Activated T-cell treated with anti-CD3 and anti-CD28 coated beads, Interleukin-2, amount 50 U/mL, for 72 hours (primary cell): ENCODE measurements at regions not wholly inside any gene's neighbourhood (a gene's known extent, or its start where the extent isn't known, plus 50 kb on each side); places are given as distances from the start of the nearest gene placed in this dataset.
"Not testable (repeated sequence)": the region's sequence is repeated elsewhere in the genome, so short reads cannot be mapped to it uniquely, and the experiment has no call there.

Source experiments
- ATAC-seq, 2 donors: fragments of 150-1000 bp; cut with Tn5 transposase; replicated peaks in 1 of 2; 2 replicates each; pipeline ENCODE4 v1.10.0; 2021; ENCODE audit warnings: moderate library complexity in 2 of 2, mild to moderate bottlenecking in 1 of 2
- DNase-seq, 2 donors: peaks; one replicate each; pipeline ENCODE4 v3.0.0; 2021 to 2022; ENCODE audit warnings: mixed read lengths in 1 of 2
- H3K27ac Mint-ChIP-seq: one replicate; pipeline ENCODE4 v1.8.0; 2022; ENCODE audit warnings: mild to moderate bottlenecking, moderate library complexity, mixed read lengths
- H3K27me3 Mint-ChIP-seq: one replicate; pipeline ENCODE4 v1.8.0; 2022; ENCODE audit warnings: low read depth, mixed read lengths
- H3K36me3 Mint-ChIP-seq, 2 donors: one replicate each; pipeline ENCODE4 v1.8.0; 2022; ENCODE audit warnings: mixed read lengths in 2 of 2, mild to moderate bottlenecking in 1 of 2; ENCODE audit not compliant: insufficient read depth in 2 of 2
- H3K4me1 Mint-ChIP-seq: one replicate; pipeline ENCODE4 v1.8.0; 2022; ENCODE audit warnings: low read depth, mixed read lengths
- H3K4me3 Mint-ChIP-seq, 2 donors: one replicate each; pipeline ENCODE4 v1.8.0; 2022; ENCODE audit warnings: mild to moderate bottlenecking in 2 of 2, mixed read lengths in 2 of 2, moderate library complexity in 2 of 2
- H3K9me3 Mint-ChIP-seq, 2 donors: one replicate each; pipeline ENCODE4 v1.8.0; 2022; ENCODE audit warnings: mixed read lengths in 2 of 2

DNA sequence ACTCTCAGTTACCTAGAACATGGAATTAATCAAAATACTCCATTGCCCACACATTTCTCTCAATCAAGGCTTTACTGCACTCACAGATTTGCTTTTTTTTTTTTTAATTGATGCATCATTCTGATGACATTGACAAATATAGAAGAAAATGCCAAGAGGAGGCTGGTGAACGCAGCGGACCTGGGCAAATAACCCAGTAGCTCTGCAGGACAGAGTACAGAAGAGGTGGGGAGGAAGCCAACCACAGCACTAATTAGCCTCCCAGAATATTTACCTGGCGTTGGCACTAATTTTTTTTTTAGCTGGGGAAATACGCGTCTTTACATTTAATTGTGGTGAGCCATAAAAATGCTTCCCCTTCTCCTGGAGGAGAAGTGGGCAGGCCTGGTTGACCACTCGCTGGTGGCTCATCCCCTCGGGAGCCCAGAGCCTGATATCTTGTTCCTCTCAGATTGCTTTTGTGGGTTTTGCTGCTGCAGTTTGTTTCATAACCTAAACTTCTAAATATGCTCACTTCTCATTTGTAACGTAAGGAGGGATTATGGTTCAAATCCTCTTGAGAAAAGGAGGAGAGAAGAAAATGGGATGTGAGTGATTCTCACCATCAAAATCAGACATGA is 165.8 kb upstream of the EPB41L3 start:
- H3K27ac Mint-ChIP-seq: no peak overlapping the region

DNA sequence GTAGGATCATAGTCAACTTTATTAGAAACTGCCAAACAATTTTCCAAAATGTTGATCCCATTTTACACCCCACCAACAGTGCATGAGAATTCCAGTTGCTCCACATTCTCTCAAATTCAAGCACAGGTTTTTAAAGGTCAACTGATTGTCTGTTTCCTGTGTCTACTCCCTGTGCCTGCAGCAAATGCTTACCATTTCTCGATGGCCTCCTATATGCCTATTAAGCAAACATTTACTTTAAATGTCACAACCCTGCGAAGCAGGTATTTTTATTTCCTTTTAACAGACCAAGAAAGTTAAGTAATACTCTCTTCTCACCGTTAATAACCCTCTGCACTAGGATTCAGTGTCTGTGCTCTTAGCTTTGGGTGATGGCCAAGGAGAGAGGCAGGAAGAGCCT is 163.8 kb upstream of the EPB41L3 start:
- no peak overlapping the region for H3K4me3 Mint-ChIP-seq
- H3K4me1 Mint-ChIP-seq: no peaks in the 10 kb centered on the region
- H3K27ac Mint-ChIP-seq: no peak overlapping the region
- DNase-seq: no peak
- no peaks in the 10 kb centered on the region for H3K36me3 Mint-ChIP-seq
- no peak for ATAC-seq
- no peaks in the 10 kb centered on the region for H3K27me3 Mint-ChIP-seq
- H3K9me3 Mint-ChIP-seq: peaks cover 0 to 2% of the 10 kb centered on the region in 2 donors

More for the DNA sequence above, 165.8 kb upstream of the EPB41L3 start:
- H3K27me3 Mint-ChIP-seq: peaks cover 5% of the 10 kb centered on the region
- no peaks in the 10 kb centered on the region for H3K36me3 Mint-ChIP-seq
- no peak for DNase-seq
- H3K4me3 Mint-ChIP-seq: no peak overlapping the region
- ATAC-seq: no peak
- H3K4me1 Mint-ChIP-seq: no peaks in the 10 kb centered on the region
- no peaks in the 10 kb centered on the region for H3K9me3 Mint-ChIP-seq

DNA sequence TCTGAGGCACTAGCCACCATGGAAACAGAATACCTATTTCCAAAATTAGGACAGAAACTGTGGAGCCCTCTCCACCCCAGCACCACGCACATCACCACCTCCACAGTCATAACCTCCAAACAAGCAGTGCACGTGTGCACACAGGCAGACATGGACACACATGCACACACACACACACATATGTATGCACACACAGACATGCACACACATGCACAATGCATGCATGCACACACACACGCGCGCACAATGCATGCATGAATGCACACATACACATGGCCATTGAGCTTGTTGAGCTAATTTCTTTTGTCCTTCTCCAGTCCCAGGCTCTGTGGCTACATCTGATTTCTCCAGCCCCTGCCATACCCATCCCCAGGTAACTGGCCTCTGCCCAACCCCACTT is 161.6 kb upstream of the EPB41L3 start:
- no peaks in the 10 kb centered on the region for H3K27me3 Mint-ChIP-seq
- DNase-seq: no peak
- no peak overlapping the region for H3K27ac Mint-ChIP-seq
- ATAC-seq: no peak
- peaks cover 0 to 2% of the 10 kb centered on the region in 2 donors for H3K9me3 Mint-ChIP-seq
- H3K4me1 Mint-ChIP-seq: no peaks in the 10 kb centered on the region
- H3K4me3 Mint-ChIP-seq: no peak overlapping the region
- no peaks in the 10 kb centered on the region for H3K36me3 Mint-ChIP-seq

DNA sequence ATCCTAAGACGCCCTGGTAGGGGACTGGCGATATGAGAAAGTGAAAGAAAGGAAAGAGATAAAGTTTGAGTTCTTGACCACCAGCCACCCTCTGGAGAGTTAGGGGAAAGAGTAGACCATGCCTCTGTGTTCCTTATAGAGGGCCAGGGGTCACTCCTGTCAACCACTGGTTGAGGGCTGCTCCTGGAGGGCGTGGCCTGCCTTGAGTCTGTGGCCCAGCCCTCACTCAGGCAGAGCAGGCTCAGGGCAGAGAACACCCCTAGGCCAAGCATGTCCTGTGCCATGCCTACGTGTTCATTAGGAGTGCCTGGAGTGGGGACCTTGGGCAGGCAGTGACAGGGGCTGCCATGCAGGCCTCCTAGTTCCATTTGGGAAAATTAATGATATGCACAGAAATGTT is 161.1 kb upstream of the EPB41L3 start:
- ATAC-seq (no peak), DNase-seq (no peak)
- Mint-ChIP-seq H3K4me1 (no peaks in the 10 kb centered on the region), H3K4me3 (no peak overlapping the region), H3K27ac (no peak overlapping the region), H3K9me3 (peaks cover 0 to 2% of the 10 kb centered on the region in 2 donors), H3K27me3 (no peaks in the 10 kb centered on the region), H3K36me3 (no peaks in the 10 kb centered on the region)

DNA sequence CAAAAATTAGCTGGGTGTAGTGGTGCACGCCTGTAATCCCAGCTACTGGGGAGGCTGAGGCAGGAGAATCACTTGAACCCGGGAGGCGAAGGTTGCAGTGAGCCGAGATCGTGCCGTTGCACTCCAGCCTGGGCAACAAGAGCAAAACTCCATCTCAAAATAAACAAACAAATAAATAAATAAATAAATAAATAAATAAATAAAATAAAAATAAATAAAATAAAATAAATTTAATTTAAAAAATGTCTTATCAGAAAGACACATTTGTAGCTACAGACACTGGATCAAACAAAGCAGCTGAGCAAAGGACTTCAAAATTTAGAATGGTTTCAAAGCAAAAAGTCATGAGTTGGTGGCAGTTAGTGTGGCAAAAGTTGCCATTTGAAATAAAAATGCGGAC is 158.2 kb upstream of the EPB41L3 start:
- H3K27me3 Mint-ChIP-seq, H3K4me3 Mint-ChIP-seq, ATAC-seq, DNase-seq, H3K4me1 Mint-ChIP-seq, H3K9me3 Mint-ChIP-seq, H3K36me3 Mint-ChIP-seq, H3K27ac Mint-ChIP-seq: not testable (repeated sequence)

DNA sequence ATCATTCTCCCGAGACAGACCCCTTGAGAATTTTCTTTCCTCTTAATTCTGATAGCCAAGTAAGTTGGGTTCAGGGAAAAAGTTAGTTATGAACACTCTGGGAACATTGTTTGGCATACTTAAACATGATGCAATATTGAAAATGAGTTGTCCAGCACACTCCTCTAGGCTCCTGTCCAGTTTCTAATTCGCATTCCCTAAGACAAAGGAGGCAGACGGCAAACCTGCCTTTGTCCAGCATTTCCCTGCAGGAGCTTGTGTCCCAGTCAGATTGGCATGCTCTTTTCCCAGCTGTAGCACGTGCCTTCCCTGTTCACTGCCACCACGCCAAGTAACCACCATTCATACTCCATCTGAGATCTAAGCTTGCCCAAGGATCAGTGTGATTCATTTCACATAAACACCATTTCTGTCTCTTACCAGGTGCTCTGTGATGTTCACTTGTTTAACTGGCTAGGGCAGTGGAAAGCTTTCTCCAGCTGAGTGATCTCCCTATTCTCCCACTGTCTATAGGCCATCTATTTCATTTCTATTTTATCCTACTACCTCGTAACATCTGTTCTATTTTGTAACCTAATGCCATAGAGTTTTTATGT is 150.0 kb upstream of the EPB41L3 start:
- Mint-ChIP-seq H3K4me3 (no peak overlapping the region), H3K27me3 (no peaks in the 10 kb centered on the region), H3K36me3 (peaks cover 0 to 4% of the 10 kb centered on the region in 2 donors), H3K9me3 (peaks cover 5 to 6% of the 10 kb centered on the region in 2 donors), H3K4me1 (no peaks in the 10 kb centered on the region), H3K27ac (no peak overlapping the region)
- ATAC-seq (no peak), DNase-seq (no peak)

DNA sequence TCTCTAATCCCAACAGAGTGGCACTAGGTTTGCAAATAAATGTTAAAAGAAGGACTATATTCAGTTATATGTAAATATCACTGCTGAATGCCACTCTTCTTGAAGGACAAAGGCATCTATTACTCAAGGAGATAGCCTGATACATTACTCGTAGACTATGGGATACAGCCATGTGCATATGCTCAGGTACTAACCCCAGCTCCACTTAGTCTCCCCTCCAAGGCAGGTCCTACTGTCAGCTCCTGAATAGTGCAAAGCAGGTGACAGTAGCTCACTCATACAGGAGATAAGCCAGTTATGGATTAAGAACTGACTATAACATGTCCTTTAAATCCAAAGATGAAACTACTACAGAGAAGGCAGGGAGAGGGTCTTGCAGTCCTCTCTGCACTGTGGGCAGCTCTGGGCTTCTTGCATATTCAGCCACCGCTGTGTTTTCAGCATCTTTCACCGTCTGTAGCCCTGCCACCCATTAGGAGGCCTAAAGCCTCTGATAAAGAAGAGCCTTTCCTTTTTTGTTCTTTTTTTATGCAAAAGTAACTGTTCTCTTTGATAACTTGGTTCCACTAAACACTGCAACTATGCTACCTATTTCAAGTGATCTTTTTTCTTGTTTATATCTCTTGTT is 135.1 kb upstream of the EPB41L3 start:
- Mint-ChIP-seq H3K4me3 (no peak overlapping the region), H3K9me3 (peaks cover 0 to 3% of the 10 kb centered on the region in 2 donors), H3K27me3 (peaks cover 3% of the 10 kb centered on the region), H3K4me1 (no peaks in the 10 kb centered on the region), H3K36me3 (no peaks in the 10 kb centered on the region), H3K27ac (no peak overlapping the region)
- ATAC-seq (no peak), DNase-seq (no peak)

DNA sequence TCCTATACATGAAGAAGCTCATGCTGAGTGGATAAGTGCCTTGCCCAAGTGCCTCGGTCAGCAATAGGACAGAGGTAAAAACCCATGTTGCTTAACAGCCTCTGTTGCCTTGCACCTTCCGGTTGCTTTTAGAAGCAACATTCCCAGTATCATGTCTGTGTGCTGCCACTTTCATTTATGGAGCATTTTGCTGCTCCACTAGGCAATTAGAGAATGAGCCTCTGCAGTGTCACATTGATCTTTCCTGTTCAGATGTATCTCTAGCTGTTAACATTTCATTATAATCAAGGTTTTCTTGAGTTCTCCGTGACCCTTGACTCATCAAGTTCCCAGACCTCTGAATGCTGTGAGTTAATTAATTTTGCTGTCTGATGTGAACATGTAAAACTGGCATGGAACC is 134.5 kb upstream of the EPB41L3 start:
- H3K9me3 Mint-ChIP-seq: peaks cover 0 to 3% of the 10 kb centered on the region in 2 donors
- H3K36me3 Mint-ChIP-seq: no peaks in the 10 kb centered on the region
- ATAC-seq (no peak), DNase-seq (no peak)
- H3K4me3 Mint-ChIP-seq: no peak overlapping the region
- H3K27ac Mint-ChIP-seq: no peak overlapping the region
- peaks cover 6% of the 10 kb centered on the region for H3K27me3 Mint-ChIP-seq
- H3K4me1 Mint-ChIP-seq: no peaks in the 10 kb centered on the region

DNA sequence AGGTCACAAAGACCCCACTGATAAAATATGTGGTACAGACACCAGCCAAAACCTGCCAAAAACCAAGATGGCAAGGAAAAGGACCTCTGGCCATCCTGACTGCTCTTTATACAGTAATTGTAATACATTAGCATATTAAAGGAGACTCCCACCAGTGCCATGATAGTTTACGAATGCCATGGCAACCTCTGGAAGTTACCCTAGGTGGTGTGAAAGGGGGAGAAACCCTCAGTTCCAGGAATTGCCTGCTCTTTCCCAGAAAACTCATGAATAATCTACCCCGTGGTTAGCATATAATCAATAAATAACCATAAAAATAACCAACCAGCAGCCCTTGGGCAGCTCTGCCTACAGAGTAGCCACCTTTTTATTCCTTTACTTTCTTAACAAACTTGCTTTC is 129.8 kb upstream of the EPB41L3 start:
- Mint-ChIP-seq H3K4me1 (no peaks in the 10 kb centered on the region), H3K9me3 (no peaks in the 10 kb centered on the region), H3K4me3 (no peak overlapping the region), H3K27me3 (peaks cover 6% of the 10 kb centered on the region), H3K36me3 (no peaks in the 10 kb centered on the region), H3K27ac (no peak overlapping the region)
- ATAC-seq (no peak), DNase-seq (no peak)

DNA sequence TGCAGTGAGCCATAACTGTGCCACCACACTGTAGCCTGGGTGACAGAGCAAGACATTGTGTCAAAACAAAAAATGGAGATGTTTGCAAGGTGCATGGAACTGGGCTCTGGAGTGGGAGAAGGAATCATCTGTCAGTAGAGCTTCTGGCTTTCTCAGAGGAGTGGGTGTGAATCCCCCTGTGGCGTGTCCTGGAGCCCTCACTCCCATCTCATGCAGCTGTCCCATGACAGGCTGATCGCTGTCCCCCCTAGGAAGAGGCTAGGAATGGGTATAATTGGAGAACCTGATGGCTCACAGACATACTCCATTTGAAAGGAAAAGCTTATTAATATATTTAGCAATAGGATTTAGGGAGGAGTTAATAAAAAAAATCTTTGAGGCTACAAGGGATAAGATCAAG is 125.8 kb upstream of the EPB41L3 start:
- Mint-ChIP-seq H3K9me3 (no peaks in the 10 kb centered on the region), H3K27ac (no peak overlapping the region), H3K4me1 (no peaks in the 10 kb centered on the region), H3K36me3 (no peaks in the 10 kb centered on the region), H3K27me3 (peaks cover 6% of the 10 kb centered on the region), H3K4me3 (no peak overlapping the region)
- no peak for DNase-seq
- no peak for ATAC-seq

DNA sequence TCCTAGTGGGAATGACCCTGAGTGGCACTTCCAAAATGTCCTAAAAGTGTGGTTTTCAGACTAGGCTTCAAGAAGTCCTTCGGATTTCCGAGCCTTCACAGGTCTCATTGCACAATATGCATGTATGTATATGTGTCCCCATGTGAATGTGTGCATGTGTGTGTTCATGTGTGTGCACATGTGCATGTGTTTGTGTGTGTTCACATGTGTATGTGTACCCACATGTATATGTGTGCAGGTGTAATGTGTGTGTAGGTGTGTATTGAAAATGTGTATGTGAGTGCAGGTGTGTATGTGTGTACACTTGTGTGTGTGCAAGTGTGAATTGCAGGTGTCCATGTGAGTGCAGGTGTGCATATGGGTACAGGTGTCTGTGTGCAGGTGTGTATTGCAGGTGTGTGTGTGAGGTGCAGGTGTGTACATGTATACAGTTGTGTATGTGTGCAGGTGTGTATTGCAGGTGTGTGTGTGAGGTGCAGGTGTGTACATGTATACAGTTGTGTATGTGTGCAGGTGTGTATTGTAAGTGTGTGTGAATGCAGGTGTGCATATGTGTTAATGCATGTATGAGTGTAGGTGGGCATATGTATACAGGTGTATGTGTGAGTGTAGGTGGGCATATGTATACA is 124.4 kb upstream of the EPB41L3 start:
- DNase-seq (no peak), ATAC-seq (no peak)
- peaks cover 2 to 6% of the 10 kb centered on the region in 2 donors for H3K9me3 Mint-ChIP-seq
- H3K27me3 Mint-ChIP-seq: peaks cover 11% of the 10 kb centered on the region
- no peak overlapping the region for H3K27ac Mint-ChIP-seq
- H3K4me1 Mint-ChIP-seq: no peaks in the 10 kb centered on the region
- H3K36me3 Mint-ChIP-seq: no peaks in the 10 kb centered on the region
- no peak overlapping the region for H3K4me3 Mint-ChIP-seq

DNA sequence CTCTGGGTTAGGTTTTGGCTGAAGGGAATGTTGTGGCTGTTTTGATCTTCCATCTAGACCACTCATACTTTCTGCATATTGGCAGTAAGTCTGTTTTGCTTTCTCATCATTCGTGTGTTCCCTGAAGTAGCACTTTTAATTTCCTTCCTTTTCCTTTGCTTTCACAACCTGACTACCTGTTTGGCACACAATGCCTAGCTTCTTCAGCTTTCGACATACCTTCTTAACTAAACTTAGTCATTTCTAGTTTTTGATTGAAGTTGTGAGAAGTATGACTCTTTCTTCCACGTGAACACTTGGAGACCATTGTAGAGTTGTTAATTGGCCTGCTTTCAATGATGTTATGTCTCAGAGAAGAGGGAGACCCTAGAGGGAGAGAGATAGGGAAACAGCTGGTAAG is 123.6 kb upstream of the EPB41L3 start:
- peaks cover 12% of the 10 kb centered on the region for H3K27me3 Mint-ChIP-seq
- H3K4me1 Mint-ChIP-seq: no peaks in the 10 kb centered on the region
- no peaks in the 10 kb centered on the region for H3K36me3 Mint-ChIP-seq
- no peak overlapping the region for H3K4me3 Mint-ChIP-seq
- no peak overlapping the region for H3K27ac Mint-ChIP-seq
- no peak for ATAC-seq
- H3K9me3 Mint-ChIP-seq: peaks cover 2 to 7% of the 10 kb centered on the region in 2 donors
- DNase-seq: no peak

DNA sequence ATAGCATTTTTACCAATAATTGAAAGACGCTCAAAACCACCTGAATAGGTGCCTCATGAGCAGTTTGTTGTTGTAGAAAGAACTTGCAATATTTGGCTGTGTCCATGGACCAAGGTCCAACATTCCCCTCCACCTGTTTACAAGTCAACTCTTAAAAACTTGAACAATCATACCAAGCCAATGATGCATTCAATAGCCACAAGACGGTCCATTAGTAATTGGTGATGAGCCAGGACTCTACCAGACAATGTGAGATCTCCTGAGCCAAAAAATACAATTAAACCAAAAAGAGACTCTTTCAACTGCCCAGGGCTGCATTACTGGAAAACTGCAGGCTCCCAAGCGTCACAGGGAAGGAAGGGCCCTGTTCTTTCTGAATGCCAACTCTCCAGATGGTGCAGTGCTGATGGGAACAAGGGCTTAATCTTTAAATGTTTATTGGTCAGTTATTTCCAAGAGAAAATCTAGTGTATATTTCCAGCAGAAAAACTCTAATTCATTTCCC is 118.8 kb upstream of the EPB41L3 start:
- DNase-seq (no peak), ATAC-seq (no peak)
- Mint-ChIP-seq H3K4me1 (no peaks in the 10 kb centered on the region), H3K27ac (no peak overlapping the region), H3K4me3 (no peak overlapping the region), H3K9me3 (peaks cover 2 to 7% of the 10 kb centered on the region in 2 donors), H3K27me3 (peaks cover 12% of the 10 kb centered on the region), H3K36me3 (no peaks in the 10 kb centered on the region)
